Mesenchymal stem cell (in vitro differentiated cells and primary cell): ENCODE measurements at regions not wholly inside any gene's neighbourhood (a gene's known extent, or its start where the extent isn't known, plus 50 kb on each side); places are given as distances from the start of the nearest gene placed in this dataset.

ENCODE experiments used
- DNase-seq: peaks from one replicate; pipeline ENCODE4 v3.0.0-alpha.2; 2013
- H2AFZ ChIP-seq: one replicate; pipeline ENCODE4 v1.6.1; 2013; ENCODE audit warnings: low read depth, mild to moderate bottlenecking, control low read depth, inconsistent platforms, low read length, moderate library complexity
- H2AK5ac ChIP-seq: 2 replicates; pipeline ENCODE4 v1.6.1; 2013; ENCODE audit warnings: low read length, moderate library complexity, mild to moderate bottlenecking, inconsistent platforms; ENCODE audit not compliant: severe bottlenecking
- H2BK120ac ChIP-seq: one replicate; pipeline ENCODE4 v1.6.1; 2013; ENCODE audit warnings: low read depth, mild to moderate bottlenecking, inconsistent platforms, low read length, moderate library complexity
- H2BK12ac ChIP-seq, 2 experiments: one replicate each; pipeline ENCODE4 v1.6.1; 2013; ENCODE audit warnings: inconsistent platforms in 2 of 2, low read length in 2 of 2, mild to moderate bottlenecking in 2 of 2, moderate library complexity in 2 of 2, control low read depth in 1 of 2
- H2BK15ac ChIP-seq: one replicate; pipeline ENCODE4 v1.6.1; 2013; ENCODE audit warnings: mild to moderate bottlenecking, low read depth, inconsistent platforms; ENCODE audit not compliant: poor library complexity, severe bottlenecking
- H2BK5ac ChIP-seq: 2 replicates; pipeline ENCODE4 v1.6.1; 2013; ENCODE audit warnings: low read depth, mild to moderate bottlenecking, low read length, control low read depth, inconsistent platforms; ENCODE audit not compliant: poor library complexity, severe bottlenecking
- H3K14ac ChIP-seq, 2 experiments: one replicate each; pipeline ENCODE4 v1.6.1; 2013; ENCODE audit warnings: inconsistent platforms in 2 of 2, low read length in 2 of 2, control low read depth in 1 of 2, mild to moderate bottlenecking in 1 of 2, moderate library complexity in 1 of 2
- H3K18ac ChIP-seq, 2 experiments: one replicate each; pipeline ENCODE4 v1.6.1; 2013; ENCODE audit warnings: inconsistent platforms in 2 of 2, low read length in 2 of 2, control low read depth in 1 of 2, low read depth in 1 of 2, mild to moderate bottlenecking in 1 of 2
- H3K23ac ChIP-seq, 2 experiments: one replicate each; pipeline ENCODE4 v1.6.1; 2013; ENCODE audit warnings: inconsistent platforms in 2 of 2, low read length in 2 of 2, mild to moderate bottlenecking in 2 of 2, moderate library complexity in 2 of 2, control low read depth in 1 of 2
- H3K27ac ChIP-seq: 2 replicates; pipeline ENCODE4 v1.5.1; 2013; ENCODE audit warnings: mild to moderate bottlenecking, moderate library complexity, low read length, control low read depth, inconsistent platforms; ENCODE audit not compliant: poor library complexity, severe bottlenecking
- H3K27me3 ChIP-seq, 2 experiments: 2 replicates each; pipeline versions ENCODE4 v1.6.1 to v1.7.0; 2013; ENCODE audit warnings: low read length in 2 of 2, mild to moderate bottlenecking in 2 of 2, moderate library complexity in 2 of 2, control low read depth in 1 of 2, inconsistent platforms in 1 of 2; ENCODE audit not compliant: control insufficient read depth in 1 of 2, insufficient read depth in 1 of 2
- H3K36me3 ChIP-seq, 2 experiments: 2 replicates each; pipeline versions ENCODE4 v1.6.1 to v1.7.0; 2013; ENCODE audit warnings: low read length in 2 of 2, control low read depth in 1 of 2, inconsistent platforms in 1 of 2, low read depth in 1 of 2, mild to moderate bottlenecking in 1 of 2; ENCODE audit not compliant: insufficient read depth in 2 of 2, control insufficient read depth in 1 of 2
- H3K4ac ChIP-seq, 2 experiments: one replicate each; pipeline ENCODE4 v1.6.1; 2013; ENCODE audit warnings: inconsistent platforms in 2 of 2, low read length in 2 of 2, mild to moderate bottlenecking in 2 of 2, moderate library complexity in 2 of 2, control low read depth in 1 of 2, low read depth in 1 of 2
- H3K4me1 ChIP-seq: 2 replicates; pipeline ENCODE4 v1.6.1; 2013; ENCODE audit warnings: low read depth, low read length, control low read depth; ENCODE audit not compliant: control insufficient read depth, insufficient read depth
- H3K4me2 ChIP-seq: 2 replicates; pipeline ENCODE4 v1.6.1; 2013; ENCODE audit warnings: low read length, mild to moderate bottlenecking, inconsistent platforms; ENCODE audit not compliant: poor library complexity, severe bottlenecking
- H3K4me3 ChIP-seq, 2 experiments: 2 replicates each; pipeline versions ENCODE4 v1.5.1 to v1.7.0; 2013; ENCODE audit warnings: low read length in 2 of 2, mild to moderate bottlenecking in 2 of 2, control low read depth in 1 of 2, low read depth in 1 of 2; ENCODE audit not compliant: insufficient read depth in 1 of 2
- H3K79me1 ChIP-seq: replicated peaks from 2 replicates; pipeline ENCODE4 v1.6.1; 2013; ENCODE audit warnings: mild to moderate bottlenecking, control low read depth, low read length, inconsistent platforms; ENCODE audit not compliant: poor library complexity, severe bottlenecking
- H3K9ac ChIP-seq: 2 replicates; pipeline ENCODE4 v1.7.0; 2013; ENCODE audit warnings: mild to moderate bottlenecking, low read length, moderate library complexity
- H3K9me3 ChIP-seq: 2 replicates; pipeline ENCODE4 v1.7.0; 2013; ENCODE audit warnings: mild to moderate bottlenecking, low read length; ENCODE audit not compliant: control insufficient read depth
- H4K8ac ChIP-seq: one replicate; pipeline ENCODE4 v1.6.1; 2013; ENCODE audit warnings: inconsistent platforms, mild to moderate bottlenecking, low read length, moderate library complexity
- H4K91ac ChIP-seq: one replicate; pipeline ENCODE4 v1.6.1; 2013; ENCODE audit warnings: mild to moderate bottlenecking, low read length, inconsistent platforms
- WGBS: methylation state at CpG from one replicate; pipeline ENCODE4 v1.1.7; 2013; ENCODE audit warnings: mixed read lengths; 5-methylcytosine and 5-hydroxymethylcytosine counted together

DNA sequence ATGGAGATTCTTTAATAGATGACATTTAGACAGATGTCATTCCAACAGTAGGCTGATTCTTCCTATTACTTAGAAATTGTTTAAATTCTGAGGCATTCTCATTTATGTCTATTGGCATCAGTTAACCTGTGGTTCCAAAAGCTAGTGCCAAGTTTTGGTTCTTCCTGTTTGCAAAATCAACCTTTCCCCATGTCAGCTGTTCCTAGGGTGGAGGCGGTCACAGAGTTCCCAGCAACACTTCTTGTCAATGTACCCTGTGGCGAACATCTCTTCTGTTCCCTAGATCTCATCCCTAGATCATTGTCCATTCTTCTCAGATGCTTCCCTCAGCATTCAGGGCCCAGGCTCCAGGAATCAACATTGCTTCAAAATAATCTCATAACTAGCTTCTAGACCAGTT, 140.9 kb downstream of the PHLDA1 start:
- H2AK5ac ChIP-seq = peak overlapping the region; percentile 19
- H3K9me3 ChIP-seq = no peaks in the 10 kb centered on the region
- no peaks in the 10 kb centered on the region for H3K27me3 ChIP-seq
- DNase-seq = no peak
- 99% methylated on average over 2 of the region's 2 CpGs for WGBS
- H2AFZ ChIP-seq = no peak overlapping the region
- H2BK15ac ChIP-seq = no peak overlapping the region
- no peak overlapping the region for H3K14ac ChIP-seq
- peak overlapping the region; percentile 40 to 45 for H2BK12ac ChIP-seq
- H3K79me1 ChIP-seq = no peaks in the 10 kb centered on the region
- H2BK120ac ChIP-seq = no peak overlapping the region
- H3K4me3 ChIP-seq = no peak overlapping the region
- H2BK5ac ChIP-seq = no peak overlapping the region
- no peak overlapping the region for H3K4me2 ChIP-seq
- peak overlapping the region in 1 of 2 experiments; percentile 24 for H3K4ac ChIP-seq
- no peak overlapping the region for H3K23ac ChIP-seq
- no peaks in the 10 kb centered on the region for H3K36me3 ChIP-seq
- H3K4me1 ChIP-seq = no peaks in the 10 kb centered on the region
- H3K9ac ChIP-seq = peak overlapping the region; percentile 45
- H3K27ac ChIP-seq = no peak overlapping the region
- H4K91ac ChIP-seq = no peak overlapping the region
- H3K18ac ChIP-seq = peak overlapping the region in 1 of 2 experiments; percentile 5
- H4K8ac ChIP-seq = no peak overlapping the region

DNA sequence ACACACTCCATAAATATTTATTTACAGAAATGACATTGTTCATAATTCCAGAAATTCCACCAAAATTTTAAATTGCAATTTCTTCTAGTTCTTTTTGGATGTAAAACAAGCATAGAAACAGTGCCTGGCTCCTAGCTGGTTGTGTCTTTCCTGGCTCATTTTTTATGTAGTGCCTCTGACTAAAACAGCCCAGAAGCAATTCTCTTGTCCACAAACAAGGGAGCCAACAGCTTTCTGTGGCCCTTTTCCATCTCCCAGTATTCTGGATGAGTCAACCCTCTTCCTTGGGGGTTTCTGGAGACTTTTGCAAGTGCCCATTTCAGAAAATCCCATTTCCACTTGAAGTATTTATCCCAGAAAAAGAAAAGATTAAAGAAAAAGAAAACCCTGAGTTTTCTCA, 141.4 kb downstream of the PHLDA1 start:
- H3K9ac ChIP-seq = peak overlapping the region; percentile 45
- H3K4me1 ChIP-seq = no peaks in the 10 kb centered on the region
- H3K4me3 ChIP-seq = no peak overlapping the region
- no peak overlapping the region for H2AK5ac ChIP-seq
- H2BK5ac ChIP-seq = no peak overlapping the region
- no peak overlapping the region for H2BK12ac ChIP-seq
- H2BK15ac ChIP-seq = no peak overlapping the region
- no peak overlapping the region for H2AFZ ChIP-seq
- H3K23ac ChIP-seq = no peak overlapping the region
- H3K14ac ChIP-seq = no peak overlapping the region
- no peak overlapping the region for H3K27ac ChIP-seq
- no peak overlapping the region for H3K4me2 ChIP-seq
- no peak overlapping the region for H3K18ac ChIP-seq
- no peak overlapping the region for H3K4ac ChIP-seq
- H4K91ac ChIP-seq = no peak overlapping the region
- H3K9me3 ChIP-seq = no peaks in the 10 kb centered on the region
- H2BK120ac ChIP-seq = no peak overlapping the region
- peak; percentile 26 for DNase-seq
- H3K79me1 ChIP-seq = no peaks in the 10 kb centered on the region
- no peak overlapping the region for H4K8ac ChIP-seq
- H3K27me3 ChIP-seq = no peaks in the 10 kb centered on the region
- H3K36me3 ChIP-seq = no peaks in the 10 kb centered on the region

DNA sequence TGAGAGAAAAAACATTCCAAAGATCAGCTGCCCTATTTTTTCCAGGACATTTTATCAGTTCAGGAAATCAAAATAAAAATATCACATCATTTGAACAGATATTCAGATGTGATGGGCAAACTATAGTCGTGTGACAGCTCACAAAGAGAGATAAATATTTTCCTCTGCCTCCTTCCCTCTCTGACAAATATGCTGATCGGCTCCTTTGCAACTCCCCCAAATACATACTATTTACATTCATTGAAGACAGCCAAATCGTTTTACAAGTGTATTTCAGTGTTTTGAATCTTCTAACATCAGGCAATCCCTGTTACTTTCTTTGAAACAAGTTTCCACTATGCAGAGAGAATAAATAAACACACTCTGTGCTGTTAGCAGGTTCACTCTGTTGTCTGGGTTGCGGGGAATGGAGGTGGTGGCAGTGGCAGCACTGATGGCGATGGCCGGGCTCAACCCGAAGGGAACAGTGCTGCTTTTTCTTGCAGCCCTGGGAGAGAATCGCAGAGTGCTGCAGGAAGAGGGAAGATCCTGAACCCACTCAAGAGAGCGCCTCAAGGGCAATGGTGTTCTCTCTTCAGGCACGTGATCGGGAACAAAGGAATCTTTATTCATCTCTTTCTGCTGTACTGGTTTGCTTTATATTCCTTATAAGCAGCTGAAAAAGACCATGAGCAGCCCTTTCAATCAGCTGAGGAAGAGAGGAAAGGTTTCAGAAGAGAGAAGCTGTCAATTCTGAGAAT, 142.5 kb downstream of the PHLDA1 start:
- Histone ChIP-seq H3K9ac (no peak overlapping the region), H4K91ac (no peak overlapping the region), H3K4me3 (no peak overlapping the region), H3K79me1 (no peaks in the 10 kb centered on the region), H3K27ac (no peak overlapping the region), H3K36me3 (no peaks in the 10 kb centered on the region), H3K18ac (peak overlapping the region in 1 of 2 experiments; percentile 67), H2BK12ac (no peak overlapping the region), H2BK5ac (no peak overlapping the region), H4K8ac (no peak overlapping the region), H2AK5ac (no peak overlapping the region), H3K27me3 (no peaks in the 10 kb centered on the region), H3K23ac (no peak overlapping the region), H3K4ac (no peak overlapping the region), H3K9me3 (no peaks in the 10 kb centered on the region), H2BK120ac (no peak overlapping the region), H2BK15ac (no peak overlapping the region), H2AFZ (peak overlapping the region; percentile 60), H3K4me1 (no peaks in the 10 kb centered on the region), H3K14ac (no peak overlapping the region), H3K4me2 (no peak overlapping the region)
- DNase-seq = peak; percentile 20
- WGBS = 58% methylated on average over 11 of the region's 11 CpGs

DNA sequence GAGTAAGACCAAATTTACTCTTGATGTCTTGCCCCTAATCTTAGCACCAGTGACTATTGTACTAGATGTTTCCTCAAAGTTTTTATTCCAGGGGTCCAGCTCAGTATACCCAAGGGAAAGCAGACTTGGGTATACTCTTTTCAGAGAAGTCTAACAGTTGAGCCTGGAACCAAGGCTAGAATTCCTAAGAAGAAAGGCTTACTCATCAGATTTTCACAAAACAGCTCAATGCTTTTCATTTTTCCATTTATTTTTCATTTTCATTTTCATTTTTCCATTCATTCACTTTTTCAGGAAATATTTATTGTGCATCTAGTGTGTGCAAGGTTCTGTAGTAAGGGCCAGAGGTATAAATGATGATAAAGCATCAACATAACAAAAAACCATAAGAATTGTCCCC, 143.2 kb downstream of the PHLDA1 start:
- no peak overlapping the region for H3K4ac ChIP-seq
- no peak overlapping the region for H3K9ac ChIP-seq
- H3K4me1 ChIP-seq = no peaks in the 10 kb centered on the region
- H4K8ac ChIP-seq = no peak overlapping the region
- no peak overlapping the region for H3K23ac ChIP-seq
- no peak overlapping the region for H4K91ac ChIP-seq
- H3K27me3 ChIP-seq = no peaks in the 10 kb centered on the region
- H3K36me3 ChIP-seq = no peaks in the 10 kb centered on the region
- H3K27ac ChIP-seq = no peak overlapping the region
- H3K14ac ChIP-seq = no peak overlapping the region
- no peak overlapping the region for H3K4me2 ChIP-seq
- H3K18ac ChIP-seq = no peak overlapping the region
- H3K9me3 ChIP-seq = no peaks in the 10 kb centered on the region
- H2BK120ac ChIP-seq = no peak overlapping the region
- no peak overlapping the region for H2BK12ac ChIP-seq
- H2BK15ac ChIP-seq = no peak overlapping the region
- no peak for DNase-seq
- no peak overlapping the region for H2AFZ ChIP-seq
- H3K4me3 ChIP-seq = no peak overlapping the region
- H2AK5ac ChIP-seq = no peak overlapping the region
- H2BK5ac ChIP-seq = no peak overlapping the region
- H3K79me1 ChIP-seq = no peaks in the 10 kb centered on the region
